ENCODE measurements at regions not wholly inside any gene's neighbourhood (a gene's known extent, or its start where the extent isn't known, plus 50 kb on each side); places are given as distances from the start of the nearest gene placed in this dataset.

DNA sequence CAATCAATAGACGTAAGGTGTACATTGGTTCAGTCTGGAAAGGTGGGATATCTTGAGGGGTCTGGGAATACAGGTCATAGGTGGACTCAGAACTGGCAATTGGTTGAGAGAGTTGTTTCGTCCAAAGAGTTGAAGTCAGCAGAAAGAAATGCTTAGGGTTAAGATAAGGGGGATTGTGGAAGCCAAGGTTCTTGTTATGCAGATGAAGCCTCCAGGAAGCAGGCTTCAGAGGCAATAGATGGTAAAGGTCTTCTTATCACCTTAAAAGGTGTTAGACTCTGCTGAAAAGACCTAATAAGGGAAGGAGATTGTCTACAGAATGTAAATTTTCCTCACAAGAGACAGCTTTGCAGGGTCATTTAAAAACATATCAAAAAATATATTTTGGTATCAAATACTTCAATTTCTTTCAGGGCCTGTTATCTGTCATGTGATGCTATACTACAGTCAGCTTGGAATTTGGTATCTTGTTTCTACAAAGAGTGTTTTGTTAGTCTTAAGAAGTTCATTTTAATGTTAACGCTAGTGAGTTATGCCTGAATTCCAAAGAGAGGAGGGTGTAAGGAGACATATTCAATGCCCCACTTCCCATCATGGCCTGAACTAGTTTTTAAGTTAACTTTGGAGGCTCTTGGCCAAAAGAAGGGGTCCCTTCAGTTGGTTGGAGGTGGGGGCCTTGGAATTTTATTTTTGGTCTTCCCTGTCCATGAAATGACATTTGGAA lies 378.2 kb upstream of the ROBO2 start:
- Histone ChIP-seq H3K4me3 (ENCODE audit: control insufficient read depth in 1 of 2, extremely low read depth in 1 of 2, low read length in 1 of 2) (no peak overlapping the region), H3K36me3 (ENCODE audit: control insufficient read depth in 2 of 2, extremely low read depth in 1 of 2, insufficient read depth in 1 of 2, low read length in 1 of 2) (no peaks in the 10 kb centered on the region), H3K27me3 (replicated peaks in 1 of 2; ENCODE audit: control insufficient read depth in 2 of 2, extremely low read depth in 1 of 2, insufficient read depth in 2 of 2, low read length in 1 of 2) (no peaks in the 10 kb centered on the region), H3K9me3 (no peaks in the 10 kb centered on the region), H3K4me1 (ENCODE audit: control insufficient read depth in 1 of 2, extremely low read depth in 1 of 2, insufficient read depth in 2 of 2, low read length in 2 of 2) (no peaks in the 10 kb centered on the region), H3K27ac (ENCODE audit: low read length) (no peak overlapping the region)
- CTCF ChIA-PET = no interaction called here
- Mint-ChIP-seq H3K4me1 (no peaks in the 10 kb centered on the region), H3K36me3 (no peaks in the 10 kb centered on the region), H3K9me3 (peaks cover 9 to 23% (median 12%) of the 10 kb centered on the region in 3 donors), H3K27me3 (no peaks in the 10 kb centered on the region), H3K4me3 (no peak overlapping the region), H3K27ac (no peak overlapping the region)
- POLR2A ChIA-PET = no interaction called here
- WGBS (ENCODE audit: insufficient coverage) = 55% methylated on average over 2 of the region's 3 CpGs
- no peak for DNase-seq
- no peak for ATAC-seq (replicated peaks in 1 of 4)

DNA sequence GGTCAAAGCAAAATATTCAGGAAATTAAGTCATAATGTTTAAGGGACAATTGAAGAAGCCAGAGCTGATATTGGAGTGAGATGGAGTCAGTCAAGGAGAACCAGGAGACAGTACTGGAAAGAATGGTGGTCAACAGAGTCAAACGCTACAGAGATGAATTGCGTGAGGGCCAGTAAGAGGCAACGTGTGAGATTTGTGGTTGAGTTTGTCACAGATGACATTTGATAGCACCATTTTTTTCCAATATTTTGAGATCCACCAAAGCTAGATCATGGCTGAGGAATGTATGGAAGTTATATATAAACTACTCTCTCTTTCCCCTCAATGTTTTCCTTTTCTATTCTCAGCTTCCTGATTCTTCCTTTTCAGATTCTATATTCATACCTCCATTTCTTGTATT lies 375.1 kb upstream of the ROBO2 start:
- POLR2A ChIA-PET = no interaction called here
- Histone ChIP-seq H3K36me3 (ENCODE audit: control insufficient read depth in 2 of 2, extremely low read depth in 1 of 2, insufficient read depth in 1 of 2, low read length in 1 of 2) (no peaks in the 10 kb centered on the region), H3K4me1 (ENCODE audit: control insufficient read depth in 1 of 2, extremely low read depth in 1 of 2, insufficient read depth in 2 of 2, low read length in 2 of 2) (no peaks in the 10 kb centered on the region), H3K9me3 (no peaks in the 10 kb centered on the region), H3K27me3 (replicated peaks in 1 of 2; ENCODE audit: control insufficient read depth in 2 of 2, extremely low read depth in 1 of 2, insufficient read depth in 2 of 2, low read length in 1 of 2) (no peaks in the 10 kb centered on the region), H3K27ac (ENCODE audit: low read length) (no peak overlapping the region), H3K4me3 (ENCODE audit: control insufficient read depth in 1 of 2, extremely low read depth in 1 of 2, low read length in 1 of 2) (no peak overlapping the region)
- DNase-seq (no peak), ATAC-seq (replicated peaks in 1 of 4) (no peak)
- Mint-ChIP-seq H3K27me3 (no peaks in the 10 kb centered on the region), H3K4me3 (no peak overlapping the region), H3K4me1 (no peaks in the 10 kb centered on the region), H3K9me3 (peaks cover 8 to 23% (median 9%) of the 10 kb centered on the region in 3 donors), H3K27ac (no peak overlapping the region), H3K36me3 (no peaks in the 10 kb centered on the region)
- WGBS (ENCODE audit: insufficient coverage) = no CpG with 5 or more reads among the region's 3 CpGs
- CTCF ChIA-PET = no interaction called here

DNA sequence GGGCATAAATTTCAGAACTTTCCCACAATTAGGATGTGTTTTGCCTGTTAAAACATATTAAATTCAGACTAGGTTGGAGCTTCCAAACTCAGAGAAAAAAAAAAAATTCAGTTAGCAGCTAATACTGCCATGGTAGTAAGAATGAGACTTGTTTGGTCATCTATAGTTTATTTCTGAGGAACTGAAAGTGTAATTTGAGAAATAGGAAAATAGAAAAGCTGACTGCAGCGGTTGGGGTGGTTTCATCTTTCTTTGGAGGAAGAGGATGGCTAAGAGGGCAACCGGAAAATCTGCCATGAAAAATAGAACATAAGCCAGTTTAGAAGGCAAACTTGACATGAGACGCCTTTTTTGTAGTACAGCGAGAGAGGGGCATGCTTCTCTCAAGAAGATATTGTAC lies 371.2 kb upstream of the ROBO2 start:
- no peaks in the 10 kb centered on the region for H3K9me3 ChIP-seq
- no peak for DNase-seq
- no peak overlapping the region for H3K27ac ChIP-seq (ENCODE audit: low read length)
- peaks cover 0 to 22% (median 19%) of the 10 kb centered on the region in 3 donors for H3K9me3 Mint-ChIP-seq
- H3K27me3 Mint-ChIP-seq = no peaks in the 10 kb centered on the region
- no peaks in the 10 kb centered on the region for H3K4me1 ChIP-seq (ENCODE audit: control insufficient read depth in 1 of 2, extremely low read depth in 1 of 2, insufficient read depth in 2 of 2, low read length in 2 of 2)
- no peaks in the 10 kb centered on the region for H3K27me3 ChIP-seq (replicated peaks in 1 of 2; ENCODE audit: control insufficient read depth in 2 of 2, extremely low read depth in 1 of 2, insufficient read depth in 2 of 2, low read length in 1 of 2)
- ChIA-PET POLR2A (no interaction called here), CTCF (no interaction called here)
- H3K36me3 ChIP-seq (ENCODE audit: control insufficient read depth in 2 of 2, extremely low read depth in 1 of 2, insufficient read depth in 1 of 2, low read length in 1 of 2) = no peaks in the 10 kb centered on the region
- ATAC-seq (replicated peaks in 1 of 4) = no peak
- H3K36me3 Mint-ChIP-seq = no peaks in the 10 kb centered on the region
- no peaks in the 10 kb centered on the region for H3K4me1 Mint-ChIP-seq
- H3K27ac Mint-ChIP-seq = no peak overlapping the region
- 85% methylated on average over 4 of the region's 4 CpGs for WGBS (ENCODE audit: insufficient coverage)
- no peak overlapping the region for H3K4me3 ChIP-seq (ENCODE audit: control insufficient read depth in 1 of 2, extremely low read depth in 1 of 2, low read length in 1 of 2)
- no peak overlapping the region for H3K4me3 Mint-ChIP-seq

DNA sequence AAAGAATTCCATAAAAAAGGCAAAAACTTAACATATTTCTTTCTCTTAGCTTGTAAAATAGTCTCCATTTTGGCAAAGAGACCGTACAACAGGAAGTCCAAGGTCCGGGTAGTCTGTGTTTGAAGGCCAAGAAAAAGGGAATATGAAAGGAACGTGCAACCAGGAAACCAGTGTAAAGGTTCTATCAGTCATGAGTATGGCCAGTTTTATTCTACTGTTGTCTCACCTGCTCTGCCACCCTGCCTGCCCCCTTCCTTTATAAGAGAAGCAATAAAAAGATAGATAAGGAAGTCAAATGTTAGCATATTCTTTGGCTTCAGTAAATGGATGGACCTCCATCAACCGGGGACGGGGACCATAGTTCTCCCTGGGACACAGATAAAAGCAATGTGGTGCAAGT lies 370.6 kb upstream of the ROBO2 start:
- peaks cover 0 to 19% (median 15%) of the 10 kb centered on the region in 3 donors for H3K9me3 Mint-ChIP-seq
- Histone ChIP-seq H3K4me3 (ENCODE audit: control insufficient read depth in 1 of 2, extremely low read depth in 1 of 2, low read length in 1 of 2) (no peak overlapping the region), H3K9me3 (no peaks in the 10 kb centered on the region), H3K27me3 (replicated peaks in 1 of 2; ENCODE audit: control insufficient read depth in 2 of 2, extremely low read depth in 1 of 2, insufficient read depth in 2 of 2, low read length in 1 of 2) (no peaks in the 10 kb centered on the region), H3K27ac (ENCODE audit: low read length) (no peak overlapping the region), H3K36me3 (ENCODE audit: control insufficient read depth in 2 of 2, extremely low read depth in 1 of 2, insufficient read depth in 1 of 2, low read length in 1 of 2) (no peaks in the 10 kb centered on the region), H3K4me1 (ENCODE audit: control insufficient read depth in 1 of 2, extremely low read depth in 1 of 2, insufficient read depth in 2 of 2, low read length in 2 of 2) (no peaks in the 10 kb centered on the region)
- no peak for ATAC-seq (replicated peaks in 1 of 4)
- DNase-seq = no peak
- no peaks in the 10 kb centered on the region for H3K4me1 Mint-ChIP-seq
- H3K4me3 Mint-ChIP-seq = no peak overlapping the region
- no peaks in the 10 kb centered on the region for H3K36me3 Mint-ChIP-seq
- ChIA-PET CTCF (no interaction called here), POLR2A (no interaction called here)
- no CpG with 5 or more reads among the region's 5 CpGs for WGBS (ENCODE audit: insufficient coverage)
- H3K27me3 Mint-ChIP-seq = no peaks in the 10 kb centered on the region
- no peak overlapping the region for H3K27ac Mint-ChIP-seq

DNA sequence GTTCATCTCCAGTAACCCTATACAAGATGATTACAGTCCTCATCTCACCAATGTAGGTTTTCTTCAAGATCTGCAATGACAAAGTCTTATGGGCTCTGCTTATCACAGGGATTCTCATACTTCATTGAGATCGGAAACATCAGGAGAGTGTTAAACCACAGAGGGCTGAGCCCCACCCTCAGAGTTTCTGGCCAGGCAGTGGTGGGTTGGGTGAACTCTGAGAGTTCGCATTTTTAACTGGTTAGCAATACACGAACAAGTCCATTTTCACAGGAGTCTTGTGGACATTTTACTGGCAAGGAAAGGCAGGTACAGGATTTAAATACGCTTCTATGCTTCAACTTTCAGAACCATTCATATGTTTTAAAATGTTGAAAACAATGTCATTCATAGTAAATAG lies 366.7 kb upstream of the ROBO2 start:
- ChIA-PET POLR2A (no interaction called here), CTCF (no interaction called here)
- Mint-ChIP-seq H3K4me3 (no peak overlapping the region), H3K4me1 (no peaks in the 10 kb centered on the region), H3K27me3 (no peaks in the 10 kb centered on the region), H3K27ac (no peak overlapping the region), H3K36me3 (no peaks in the 10 kb centered on the region), H3K9me3 (peaks cover 9 to 26% (median 24%) of the 10 kb centered on the region in 3 donors)
- 60% methylated on average over 1 of the region's 4 CpGs for WGBS (ENCODE audit: insufficient coverage)
- ATAC-seq (replicated peaks in 1 of 4) = no peak
- no peaks in the 10 kb centered on the region for H3K27me3 ChIP-seq (replicated peaks in 1 of 2; ENCODE audit: control insufficient read depth in 2 of 2, extremely low read depth in 1 of 2, insufficient read depth in 2 of 2, low read length in 1 of 2)
- no peaks in the 10 kb centered on the region for H3K36me3 ChIP-seq (ENCODE audit: control insufficient read depth in 2 of 2, extremely low read depth in 1 of 2, insufficient read depth in 1 of 2, low read length in 1 of 2)
- H3K4me1 ChIP-seq (ENCODE audit: control insufficient read depth in 1 of 2, extremely low read depth in 1 of 2, insufficient read depth in 2 of 2, low read length in 2 of 2) = no peaks in the 10 kb centered on the region
- no peaks in the 10 kb centered on the region for H3K9me3 ChIP-seq
- H3K4me3 ChIP-seq (ENCODE audit: control insufficient read depth in 1 of 2, extremely low read depth in 1 of 2, low read length in 1 of 2) = no peak overlapping the region
- no peak for DNase-seq
- H3K27ac ChIP-seq (ENCODE audit: low read length) = no peak overlapping the region

DNA sequence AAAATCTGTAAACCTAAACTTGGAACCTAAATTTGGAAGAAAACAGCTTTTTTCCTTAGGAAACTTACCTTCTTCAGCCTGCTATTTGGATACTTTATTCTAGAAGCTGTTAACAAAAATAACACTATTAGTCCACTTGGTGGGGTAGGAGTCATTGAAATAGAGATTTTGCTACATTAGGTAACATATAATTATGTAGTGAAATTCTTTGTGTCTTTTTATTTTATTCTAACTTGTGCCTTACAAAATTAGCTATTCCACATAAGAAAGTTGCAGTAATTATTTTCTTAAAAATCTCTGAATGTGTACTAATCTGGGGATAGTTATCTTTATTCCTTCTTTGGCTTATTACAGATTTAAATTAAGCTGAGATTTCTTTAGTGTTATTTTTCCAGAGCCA lies 360.4 kb upstream of the ROBO2 start:
- no peak overlapping the region for H3K4me3 ChIP-seq (ENCODE audit: control insufficient read depth in 1 of 2, extremely low read depth in 1 of 2, low read length in 1 of 2)
- DNase-seq (no peak), ATAC-seq (replicated peaks in 1 of 4) (no peak)
- no peak overlapping the region for H3K27ac ChIP-seq (ENCODE audit: low read length)
- CTCF ChIA-PET = no interaction called here
- H3K9me3 ChIP-seq = no peaks in the 10 kb centered on the region
- H3K4me1 ChIP-seq (ENCODE audit: control insufficient read depth in 1 of 2, extremely low read depth in 1 of 2, insufficient read depth in 2 of 2, low read length in 2 of 2) = no peaks in the 10 kb centered on the region
- POLR2A ChIA-PET = no interaction called here
- Mint-ChIP-seq H3K36me3 (no peaks in the 10 kb centered on the region), H3K27me3 (no peaks in the 10 kb centered on the region), H3K27ac (no peak overlapping the region), H3K4me1 (no peaks in the 10 kb centered on the region), H3K4me3 (no peak overlapping the region), H3K9me3 (peaks cover 15 to 20% (median 15%) of the 10 kb centered on the region in 3 donors)
- no peaks in the 10 kb centered on the region for H3K27me3 ChIP-seq (replicated peaks in 1 of 2; ENCODE audit: control insufficient read depth in 2 of 2, extremely low read depth in 1 of 2, insufficient read depth in 2 of 2, low read length in 1 of 2)
- H3K36me3 ChIP-seq (ENCODE audit: control insufficient read depth in 2 of 2, extremely low read depth in 1 of 2, insufficient read depth in 1 of 2, low read length in 1 of 2) = no peaks in the 10 kb centered on the region

DNA sequence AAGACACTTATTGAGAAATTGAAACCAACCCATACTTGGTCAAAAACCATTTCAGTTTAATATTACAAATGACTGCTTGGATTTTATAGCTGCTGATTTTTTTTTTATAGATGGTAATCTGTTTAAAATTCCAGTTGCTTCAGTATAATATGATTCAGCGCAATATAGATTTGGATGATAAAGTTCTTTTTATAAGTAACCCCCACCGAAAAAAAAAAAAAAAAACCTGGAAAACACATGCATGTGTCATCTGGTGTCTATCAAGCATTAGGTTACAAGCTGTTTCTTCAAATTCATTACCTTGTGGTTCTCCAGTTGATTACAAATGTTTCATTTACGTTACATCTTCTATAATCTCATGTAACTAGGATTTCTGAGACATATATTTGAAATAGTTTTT lies 356.6 kb upstream of the ROBO2 start:
- no peaks in the 10 kb centered on the region for H3K4me1 ChIP-seq (ENCODE audit: control insufficient read depth in 1 of 2, extremely low read depth in 1 of 2, insufficient read depth in 2 of 2, low read length in 2 of 2)
- Mint-ChIP-seq H3K4me3 (no peak overlapping the region), H3K9me3 (peaks cover 8 to 12% (median 9%) of the 10 kb centered on the region in 3 donors), H3K4me1 (no peaks in the 10 kb centered on the region), H3K27ac (no peak overlapping the region), H3K27me3 (no peaks in the 10 kb centered on the region), H3K36me3 (no peaks in the 10 kb centered on the region)
- CTCF ChIA-PET = interaction anchor here in 1 of 2 donors (0.7 kb wide), 1 partner anchor 8 kb away, joined by 4 read pairs; no protein-coding TSS in a partner anchor
- no peaks in the 10 kb centered on the region for H3K9me3 ChIP-seq
- no peak for DNase-seq
- H3K27ac ChIP-seq (ENCODE audit: low read length) = no peak overlapping the region
- no peaks in the 10 kb centered on the region for H3K36me3 ChIP-seq (ENCODE audit: control insufficient read depth in 2 of 2, extremely low read depth in 1 of 2, insufficient read depth in 1 of 2, low read length in 1 of 2)
- POLR2A ChIA-PET = no interaction called here
- no peaks in the 10 kb centered on the region for H3K27me3 ChIP-seq (replicated peaks in 1 of 2; ENCODE audit: control insufficient read depth in 2 of 2, extremely low read depth in 1 of 2, insufficient read depth in 2 of 2, low read length in 1 of 2)
- no CpG with 5 or more reads among the region's 3 CpGs for WGBS (ENCODE audit: insufficient coverage)
- no peak overlapping the region for H3K4me3 ChIP-seq (ENCODE audit: control insufficient read depth in 1 of 2, extremely low read depth in 1 of 2, low read length in 1 of 2)
- ATAC-seq (replicated peaks in 1 of 4) = no peak
